ENCODE measurements at regions not wholly inside any gene's neighbourhood (a gene's known extent, or its start where the extent isn't known, plus 50 kb on each side); places are given as distances from the start of the nearest gene placed in this dataset.
"Not testable (repeated sequence)": the region's sequence is repeated elsewhere in the genome, so short reads cannot be mapped to it uniquely, and the experiment has no call there.

DNA sequence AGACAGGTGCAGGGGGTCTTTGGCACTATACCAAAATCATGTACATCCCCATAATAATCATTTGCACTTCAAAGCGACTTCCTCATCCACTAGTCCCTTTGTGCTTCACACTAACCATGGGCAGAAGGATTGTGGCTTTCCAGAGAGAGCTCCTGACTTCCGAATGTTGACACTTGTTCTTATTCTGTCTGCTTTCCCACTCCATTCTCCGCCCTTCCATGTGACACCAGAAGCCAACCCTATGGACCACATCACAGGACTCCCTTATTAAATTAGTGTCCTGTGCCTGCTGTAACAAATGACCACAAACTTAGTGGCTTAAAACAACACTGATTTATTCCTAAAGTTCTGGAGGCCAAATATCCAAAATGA lies 91.6 kb downstream of the CMC2 start:
- CTCF ChIA-PET, result no interaction called here
- Mint-ChIP-seq H3K27ac (no peak overlapping the region), H3K36me3 (ENCODE audit: low read depth) (no peaks in the 10 kb centered on the region), H3K27me3 (ENCODE audit: low read depth) (peaks cover 19% of the 10 kb centered on the region), H3K4me1 (ENCODE audit: low read depth) (no peaks in the 10 kb centered on the region), H3K4me3 (no peak overlapping the region), H3K9me3 (peaks cover 3% of the 10 kb centered on the region)
- DNase-seq, result no peak
- intact Hi-C loops (cut with micrococcal nuclease), result no loop called here

- Mint-ChIP-seq H3K9me3 (peaks cover 3% of the 10 kb centered on the region), H3K36me3 (ENCODE audit: low read depth) (no peaks in the 10 kb centered on the region), H3K27ac (no peak overlapping the region), H3K4me1 (ENCODE audit: low read depth) (no peaks in the 10 kb centered on the region), H3K4me3 (no peak overlapping the region), H3K27me3 (ENCODE audit: low read depth) (peaks cover 16% of the 10 kb centered on the region)
- no peak for DNase-seq
- CTCF ChIA-PET, result no interaction called here
- intact Hi-C loops (cut with micrococcal nuclease), result no loop called here
Observed at GRCh38 chr16:80914379-80915078, 92.2 kb downstream of the CMC2 start.

- peaks cover 3% of the 10 kb centered on the region for H3K9me3 Mint-ChIP-seq
- H3K36me3 Mint-ChIP-seq (ENCODE audit: low read depth), result no peaks in the 10 kb centered on the region
- no peaks in the 10 kb centered on the region for H3K4me1 Mint-ChIP-seq (ENCODE audit: low read depth)
- CTCF ChIA-PET, result interaction anchor here (1.0 kb wide), 1 partner anchor 11 kb away, joined by 3 read pairs; no protein-coding TSS in a partner anchor
- intact Hi-C loops (cut with micrococcal nuclease), result no loop called here
- DNase-seq, result no peak
- no peak overlapping the region for H3K27ac Mint-ChIP-seq
- no peak overlapping the region for H3K4me3 Mint-ChIP-seq
- H3K27me3 Mint-ChIP-seq (ENCODE audit: low read depth), result peaks cover 14% of the 10 kb centered on the region
Observed at GRCh38 chr16:80913397-80913796, 93.3 kb downstream of the CMC2 start.

GRCh38 chr16:80912651-80913050 lies 94.0 kb downstream of the CMC2 start:
- H3K27ac Mint-ChIP-seq, result no peak overlapping the region
- no peak for DNase-seq

DNA sequence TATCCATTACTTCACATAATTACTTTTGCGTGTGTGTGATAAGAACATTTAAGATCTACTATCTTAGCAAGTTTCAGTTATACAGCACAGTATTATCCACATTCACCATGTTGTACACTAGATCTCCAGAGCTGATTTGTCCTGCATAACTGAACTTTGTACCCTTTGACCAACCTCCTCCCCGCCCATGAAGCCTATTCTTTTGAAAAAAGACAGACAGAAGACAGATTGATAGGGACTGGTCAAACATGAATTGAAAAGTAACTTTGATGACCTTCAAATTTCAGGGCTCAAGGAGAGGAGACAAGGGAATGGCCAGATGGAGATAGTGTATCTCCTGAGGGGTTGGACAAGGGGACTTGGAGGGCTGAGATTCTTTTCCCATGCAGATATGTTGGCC lies 96.3 kb downstream of the CMC2 start:
- CTCF ChIA-PET, result interaction anchor here (0.6 kb wide), 1 partner anchor 16 kb away, joined by 3 read pairs; no protein-coding TSS in a partner anchor
- Mint-ChIP-seq H3K4me1 (ENCODE audit: low read depth) (no peaks in the 10 kb centered on the region), H3K27ac (no peak overlapping the region), H3K27me3 (ENCODE audit: low read depth) (peaks cover 12% of the 10 kb centered on the region), H3K36me3 (ENCODE audit: low read depth) (no peaks in the 10 kb centered on the region), H3K9me3 (peaks cover 3% of the 10 kb centered on the region), H3K4me3 (no peak overlapping the region)
- intact Hi-C loops (cut with micrococcal nuclease), result no loop called here
- DNase-seq, result no peak

More at GRCh38 chr16:80912651-80913050, 94.0 kb downstream of the CMC2 start:
- intact Hi-C loops (cut with micrococcal nuclease), result no loop called here
- H3K4me1 Mint-ChIP-seq (ENCODE audit: low read depth), result no peaks in the 10 kb centered on the region
- no peaks in the 10 kb centered on the region for H3K36me3 Mint-ChIP-seq (ENCODE audit: low read depth)
- H3K4me3 Mint-ChIP-seq, result no peak overlapping the region
- CTCF ChIA-PET, result interaction anchor here (1.0 kb wide), 1 partner anchor 12 kb away, joined by 3 read pairs; no protein-coding TSS in a partner anchor
- peaks cover 12% of the 10 kb centered on the region for H3K27me3 Mint-ChIP-seq (ENCODE audit: low read depth)
- peaks cover 3% of the 10 kb centered on the region for H3K9me3 Mint-ChIP-seq

DNA sequence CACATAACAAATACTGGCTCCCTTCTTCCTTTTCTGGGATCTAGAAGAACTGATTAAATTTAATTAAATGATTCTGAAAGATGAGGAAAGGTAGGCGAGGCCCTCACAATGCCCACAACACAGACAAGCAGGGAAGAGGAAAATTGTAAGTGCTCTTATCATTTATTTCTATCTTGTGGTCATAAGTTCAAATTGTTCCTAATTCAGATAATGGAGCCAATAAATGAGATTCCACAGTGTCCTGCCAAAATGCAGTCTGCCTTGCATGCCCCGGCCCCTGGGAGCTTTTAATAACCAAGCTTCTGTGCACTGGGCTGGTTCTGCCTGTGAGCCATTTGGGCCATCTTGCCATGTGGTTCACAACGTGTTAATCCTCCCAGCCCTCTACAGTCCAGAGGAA lies 97.0 kb downstream of the CMC2 start:
- no peak overlapping the region for H3K4me3 Mint-ChIP-seq
- no peak for DNase-seq
- no peaks in the 10 kb centered on the region for H3K36me3 Mint-ChIP-seq (ENCODE audit: low read depth)
- intact Hi-C loops (cut with micrococcal nuclease), result no loop called here
- H3K9me3 Mint-ChIP-seq, result peaks cover 3% of the 10 kb centered on the region
- H3K4me1 Mint-ChIP-seq (ENCODE audit: low read depth), result no peaks in the 10 kb centered on the region
- no peak overlapping the region for H3K27ac Mint-ChIP-seq
- CTCF ChIA-PET, result interaction anchor here (0.6 to 1.5 kb wide), 2 partner anchors 16 to 39 kb away, joined by 3 read pairs; no protein-coding TSS in a partner anchor
- H3K27me3 Mint-ChIP-seq (ENCODE audit: low read depth), result peaks cover 12% of the 10 kb centered on the region

DNA sequence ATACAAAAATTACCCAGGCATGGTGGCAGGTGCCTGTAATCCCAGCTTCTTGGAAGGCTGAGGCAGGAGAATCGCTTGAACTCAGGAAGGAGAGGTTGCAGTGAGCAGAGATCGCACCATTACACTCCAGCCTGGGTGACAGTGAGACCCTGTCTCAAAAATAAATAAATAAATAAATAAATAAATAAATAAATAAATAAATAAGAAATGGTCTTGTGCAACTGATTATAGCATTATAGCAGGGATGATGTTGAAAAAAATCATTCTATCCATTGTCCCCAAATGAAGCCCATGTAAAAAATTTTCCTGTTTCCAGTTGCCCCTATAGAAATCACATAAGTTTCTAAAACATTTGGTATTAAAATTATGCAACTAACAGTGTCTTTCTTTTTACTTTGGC lies 100.5 kb downstream of the CMC2 start:
- H3K9me3 Mint-ChIP-seq; intact Hi-C loops (cut with micrococcal nuclease); CTCF ChIA-PET; H3K4me1 Mint-ChIP-seq (ENCODE audit: low read depth); H3K4me3 Mint-ChIP-seq; H3K27ac Mint-ChIP-seq; DNase-seq; H3K27me3 Mint-ChIP-seq (ENCODE audit: low read depth); H3K36me3 Mint-ChIP-seq (ENCODE audit: low read depth): not testable (repeated sequence)

- intact Hi-C loops (cut with micrococcal nuclease), result no loop called here
- Mint-ChIP-seq H3K27me3 (ENCODE audit: low read depth) (no peaks in the 10 kb centered on the region), H3K4me1 (ENCODE audit: low read depth) (no peaks in the 10 kb centered on the region), H3K9me3 (no peaks in the 10 kb centered on the region), H3K36me3 (ENCODE audit: low read depth) (no peaks in the 10 kb centered on the region), H3K27ac (no peak overlapping the region), H3K4me3 (no peak overlapping the region)
- no peak for DNase-seq
- CTCF ChIA-PET, result no interaction called here
Observed at GRCh38 chr16:80903616-80904015, 99.2 kb upstream of the CDYL2 start.

- no peaks in the 10 kb centered on the region for H3K9me3 Mint-ChIP-seq
- CTCF ChIA-PET, result no interaction called here
- no peaks in the 10 kb centered on the region for H3K4me1 Mint-ChIP-seq (ENCODE audit: low read depth)
- no peaks in the 10 kb centered on the region for H3K36me3 Mint-ChIP-seq (ENCODE audit: low read depth)
- intact Hi-C loops (cut with micrococcal nuclease), result no loop called here
- H3K4me3 Mint-ChIP-seq, result no peak overlapping the region
- no peak overlapping the region for H3K27ac Mint-ChIP-seq
- no peak for DNase-seq
- no peaks in the 10 kb centered on the region for H3K27me3 Mint-ChIP-seq (ENCODE audit: low read depth)
Observed at GRCh38 chr16:80902306-80903110, 98.1 kb upstream of the CDYL2 start.

DNA sequence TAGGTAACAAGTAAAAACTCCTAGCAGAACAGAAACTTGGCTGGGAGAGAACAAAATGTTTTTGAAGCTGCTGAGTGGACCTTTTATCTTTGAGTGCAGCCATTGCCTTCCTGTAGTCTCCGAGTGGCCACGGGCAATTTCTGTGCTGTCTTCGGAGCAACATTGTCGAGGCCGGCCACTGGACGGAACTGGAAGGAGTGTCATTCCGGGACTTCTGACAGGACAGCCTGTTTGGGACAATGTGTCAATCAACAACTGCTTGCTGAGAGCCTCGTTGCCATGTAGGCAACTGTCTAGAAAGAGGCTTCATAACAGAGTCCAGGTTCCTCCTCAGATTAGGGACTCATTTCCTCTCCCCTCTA lies 96.2 kb upstream of the CDYL2 start:
- no peaks in the 10 kb centered on the region for H3K36me3 Mint-ChIP-seq (ENCODE audit: low read depth)
- H3K4me1 Mint-ChIP-seq (ENCODE audit: low read depth), result no peaks in the 10 kb centered on the region
- no peaks in the 10 kb centered on the region for H3K27me3 Mint-ChIP-seq (ENCODE audit: low read depth)
- no peak overlapping the region for H3K4me3 Mint-ChIP-seq
- intact Hi-C loops (cut with micrococcal nuclease), result no loop called here
- CTCF ChIA-PET, result no interaction called here
- no peak for DNase-seq
- no peaks in the 10 kb centered on the region for H3K9me3 Mint-ChIP-seq
- no peak overlapping the region for H3K27ac Mint-ChIP-seq

- H3K4me3 Mint-ChIP-seq, result no peak overlapping the region
Observed at GRCh38 chr16:80899809-80900592, 95.6 kb upstream of the CDYL2 start.

DNA sequence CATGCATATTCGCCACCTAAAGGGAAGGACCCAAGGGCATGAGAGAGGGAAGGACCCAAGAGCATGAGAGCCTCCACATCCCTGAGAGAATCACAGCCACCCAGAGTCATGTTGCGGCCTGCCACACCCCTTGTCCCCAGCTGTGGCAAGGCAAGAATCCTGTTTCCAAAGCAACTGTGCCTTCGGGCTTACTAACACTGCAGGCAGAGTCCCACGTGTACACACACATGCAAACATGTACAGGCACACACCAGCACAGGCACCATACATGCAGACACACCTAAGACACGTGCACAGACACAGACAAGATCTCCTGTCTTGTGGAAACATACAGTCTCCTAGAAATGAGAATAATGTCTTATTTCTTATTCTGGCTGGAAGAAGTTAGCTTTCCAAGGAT lies 92.4 kb upstream of the CDYL2 start:
- DNase-seq, result no peak
- CTCF ChIA-PET, result no interaction called here
- Mint-ChIP-seq H3K4me1 (ENCODE audit: low read depth) (no peaks in the 10 kb centered on the region), H3K27me3 (ENCODE audit: low read depth) (no peaks in the 10 kb centered on the region), H3K4me3 (no peak overlapping the region), H3K27ac (no peak overlapping the region), H3K9me3 (no peaks in the 10 kb centered on the region), H3K36me3 (ENCODE audit: low read depth) (no peaks in the 10 kb centered on the region)
- intact Hi-C loops (cut with micrococcal nuclease), result no loop called here

More at GRCh38 chr16:80899809-80900592, 95.6 kb upstream of the CDYL2 start:
- no peak for DNase-seq
- CTCF ChIA-PET, result no interaction called here
- Mint-ChIP-seq H3K36me3 (ENCODE audit: low read depth) (no peaks in the 10 kb centered on the region), H3K27me3 (ENCODE audit: low read depth) (no peaks in the 10 kb centered on the region), H3K9me3 (no peaks in the 10 kb centered on the region), H3K27ac (no peak overlapping the region), H3K4me1 (ENCODE audit: low read depth) (no peaks in the 10 kb centered on the region)
- intact Hi-C loops (cut with micrococcal nuclease), result no loop called here
